ENCODE measurements at regions not wholly inside any gene's neighbourhood (a gene's known extent, or its start where the extent isn't known, plus 50 kb on each side); places are given as distances from the start of the nearest gene placed in this dataset.

DNA sequence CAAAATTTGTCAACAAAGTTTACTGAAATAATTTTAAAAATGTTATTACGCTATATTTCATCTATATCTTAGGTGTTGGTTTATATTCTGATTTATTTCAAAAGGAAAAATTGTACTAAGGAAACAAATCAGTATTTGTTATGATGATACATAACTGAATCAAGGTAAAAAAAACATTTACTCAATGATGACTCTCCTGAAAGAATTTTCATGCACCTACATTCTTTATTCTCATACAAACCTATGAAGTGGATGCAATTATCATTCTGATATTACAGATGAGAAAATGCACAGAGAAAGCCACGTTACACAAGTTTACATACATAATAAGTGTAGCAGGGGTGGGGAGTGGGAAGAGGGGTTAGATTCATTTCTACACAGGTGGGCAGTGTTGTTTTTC, 422.4 kb downstream of the DSEL start:
- no peak for ATAC-seq
- intact Hi-C loops (cut with DNase I) = no loop called here
- DNase-seq (ENCODE audit: low spot score) = no peak

DNA sequence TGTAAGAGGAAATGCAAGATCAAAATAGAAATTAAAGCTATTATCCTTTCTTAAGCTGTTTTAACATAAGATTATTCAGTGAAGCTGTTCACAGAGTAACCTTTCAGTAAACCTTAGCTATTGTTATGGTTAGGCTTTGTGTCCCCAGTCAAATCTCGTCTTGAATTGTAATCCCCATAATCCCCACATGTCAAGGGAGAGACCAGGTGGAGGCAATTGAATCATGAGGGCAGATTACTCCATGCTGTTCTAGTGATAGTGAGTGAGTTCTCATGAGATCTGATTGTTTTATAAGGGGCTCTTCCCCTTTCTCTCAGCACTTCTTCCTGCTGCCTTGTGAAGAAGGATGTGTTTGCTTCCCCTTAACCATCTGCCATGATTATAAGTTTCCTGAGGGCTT, 424.4 kb downstream of the DSEL start:
- intact Hi-C loops (cut with DNase I) = no loop called here
- ATAC-seq = no peak
- DNase-seq (ENCODE audit: low spot score) = no peak

DNA sequence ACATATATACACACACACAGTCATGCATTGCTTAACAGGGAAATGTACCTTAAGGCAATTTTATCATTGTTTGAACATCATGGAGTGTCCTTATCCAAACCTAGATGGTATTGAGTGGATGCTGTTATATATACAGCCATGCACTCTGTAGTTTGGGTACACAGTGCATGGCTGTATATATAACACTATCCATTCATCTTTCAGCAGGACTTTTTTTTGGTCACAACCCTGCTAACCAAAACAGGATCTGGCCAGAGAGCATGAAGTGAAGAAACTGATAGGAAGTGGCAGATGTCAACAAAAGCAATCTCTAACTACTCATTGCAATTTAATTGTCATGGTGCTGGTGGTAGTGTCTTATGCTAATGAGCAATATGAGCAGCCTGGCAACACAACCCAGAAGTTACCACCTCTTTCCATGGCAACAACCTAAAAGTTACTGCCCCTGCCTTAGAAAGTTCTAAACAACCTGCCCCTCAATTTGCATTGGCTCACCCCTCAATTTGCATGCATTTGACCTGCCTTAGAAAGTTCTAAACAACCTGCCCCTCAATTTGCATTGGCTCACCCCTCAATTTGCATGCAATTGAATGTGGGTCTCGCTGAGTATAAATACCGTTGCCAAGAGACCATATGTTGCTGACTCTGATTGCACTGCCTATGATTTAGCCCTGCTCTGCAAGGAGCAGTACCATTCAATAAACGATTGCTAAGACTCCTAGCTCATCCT, 434.9 kb downstream of the DSEL start:
- no peak for DNase-seq (ENCODE audit: low spot score)
- no peak for ATAC-seq
- intact Hi-C loops (cut with DNase I) = no loop called here

DNA sequence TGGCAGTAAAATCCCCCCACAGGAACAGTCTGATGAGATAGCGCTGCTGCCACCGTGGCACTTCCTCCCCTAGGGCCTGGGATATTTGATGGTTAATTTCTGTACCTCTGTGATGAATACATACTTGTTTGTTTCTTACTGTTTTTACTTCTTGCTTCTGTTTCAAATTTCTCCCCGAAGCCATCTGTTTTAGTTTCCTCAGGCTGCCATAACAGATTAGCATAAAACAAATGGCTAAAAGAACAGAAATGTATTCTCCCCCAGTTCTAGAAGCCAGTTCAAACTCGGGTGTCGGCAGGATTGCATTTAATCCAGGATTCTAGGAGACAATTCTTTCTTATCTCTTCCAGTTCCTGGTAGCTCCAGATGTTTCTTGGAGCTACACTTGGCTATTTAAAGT, 435.9 kb downstream of the DSEL start:
- intact Hi-C loops (cut with DNase I) = no loop called here
- ATAC-seq = no peak

DNA sequence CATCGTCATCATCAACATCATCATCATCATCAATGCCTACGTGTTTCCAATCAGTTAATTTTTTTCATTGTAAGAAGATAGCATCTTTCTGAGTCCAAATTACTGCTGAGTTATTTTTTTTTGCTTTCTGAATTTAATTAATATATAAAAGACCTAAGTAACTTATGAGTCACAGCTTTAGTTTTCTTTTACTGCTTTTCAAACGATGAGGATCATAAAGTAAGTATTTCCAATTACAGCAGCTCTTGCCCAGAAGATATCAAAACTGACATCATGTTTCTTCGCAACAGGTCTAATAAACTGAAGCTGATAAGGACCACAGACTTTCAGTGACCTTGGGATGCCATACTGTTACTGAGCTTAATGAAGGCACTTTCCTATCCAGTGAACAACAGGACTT, 442.2 kb downstream of the DSEL start:
- ATAC-seq (no peak), DNase-seq (ENCODE audit: low spot score) (no peak)
- intact Hi-C loops (cut with DNase I) = no loop called here

More for the DNA sequence above, 435.9 kb downstream of the DSEL start:
- DNase-seq (ENCODE audit: low spot score) = no peak

DNA sequence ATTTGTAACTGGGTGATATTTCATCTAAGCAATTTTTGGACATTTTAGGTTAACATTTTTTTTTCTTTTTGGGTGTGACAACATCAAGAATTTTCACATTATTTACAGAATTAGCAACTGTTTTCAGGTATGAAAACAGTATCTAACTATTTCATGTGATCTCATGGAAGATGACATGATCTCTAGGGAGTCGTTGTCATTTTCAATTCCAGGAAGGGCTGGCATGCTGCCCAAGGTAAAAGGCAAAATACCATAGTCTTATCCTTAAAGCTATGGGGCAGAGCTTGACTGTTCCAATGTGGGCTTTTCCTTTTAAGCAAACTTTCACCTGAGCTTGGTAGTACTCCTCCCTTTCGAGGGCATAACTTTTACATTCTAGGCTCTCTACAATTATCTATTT, 443.7 kb downstream of the DSEL start:
- intact Hi-C loops (cut with DNase I) = no loop called here
- DNase-seq (ENCODE audit: low spot score) (no peak), ATAC-seq (no peak)

DNA sequence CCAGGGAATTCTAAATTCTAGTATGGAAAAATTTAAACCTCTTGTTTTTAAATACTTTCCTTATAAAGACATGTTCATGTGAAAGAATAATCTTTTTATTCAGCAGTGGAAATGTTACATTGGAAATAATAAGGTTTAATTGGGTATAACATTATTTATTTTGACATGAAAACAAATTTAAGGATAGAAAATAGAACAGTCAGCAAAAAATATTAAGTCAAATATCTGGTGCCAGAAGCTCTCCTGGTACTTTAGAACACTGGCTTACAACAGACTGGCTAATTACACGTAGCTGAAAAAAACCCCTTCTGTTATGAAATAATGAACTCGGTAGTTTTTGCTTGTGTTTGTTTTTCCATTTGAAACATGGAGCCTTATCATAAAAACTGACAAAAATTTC, 447.9 kb downstream of the DSEL start:
- DNase-seq (ENCODE audit: low spot score) (no peak), ATAC-seq (no peak)
- intact Hi-C loops (cut with DNase I) = no loop called here

DNA sequence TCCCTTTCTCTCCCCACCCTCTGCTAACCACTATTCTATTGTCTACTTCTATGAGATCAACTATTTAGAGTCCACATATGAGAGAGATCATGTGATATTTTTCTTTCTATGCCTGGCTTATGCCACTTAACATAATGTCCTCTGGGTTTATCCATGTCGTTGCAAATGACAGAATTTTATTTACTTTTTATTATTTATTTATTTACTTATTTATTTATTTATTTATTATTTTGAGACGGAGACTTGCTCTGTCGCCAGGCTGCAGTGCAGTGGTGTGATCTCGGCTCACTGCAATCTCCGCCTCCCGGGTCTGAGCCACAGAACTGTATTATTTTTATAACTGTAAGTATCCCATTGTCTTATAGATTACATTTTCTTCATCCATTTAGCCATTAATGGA, 443.4 kb upstream of the CDH19 start:
- intact Hi-C loops (cut with DNase I) = no loop called here
- DNase-seq (ENCODE audit: low spot score) (no peak), ATAC-seq (no peak)

DNA sequence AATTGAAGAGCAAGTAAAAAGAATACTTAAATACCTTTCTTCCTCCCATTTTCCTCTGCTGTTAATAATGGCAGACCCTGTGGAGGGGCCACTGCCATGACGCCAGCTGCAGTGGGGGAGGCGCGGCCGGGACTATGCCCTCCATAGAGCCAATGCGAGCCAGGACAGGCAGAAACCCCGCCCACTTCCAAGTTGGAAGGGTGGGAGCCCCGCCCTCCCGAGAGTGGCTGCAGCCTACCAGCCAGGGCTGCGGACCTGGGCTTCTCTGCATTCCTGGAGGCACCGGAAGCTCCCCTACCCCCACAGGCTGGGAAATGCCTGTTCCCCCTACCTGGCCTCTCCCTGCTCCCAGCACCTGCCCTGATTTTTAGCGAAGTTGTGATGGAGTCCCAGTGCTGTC, 439.4 kb upstream of the CDH19 start:
- DNase-seq (ENCODE audit: low spot score) = peak; percentile 53
- ATAC-seq = peak; percentile 49
- intact Hi-C loops (cut with DNase I) = no loop called here

DNA sequence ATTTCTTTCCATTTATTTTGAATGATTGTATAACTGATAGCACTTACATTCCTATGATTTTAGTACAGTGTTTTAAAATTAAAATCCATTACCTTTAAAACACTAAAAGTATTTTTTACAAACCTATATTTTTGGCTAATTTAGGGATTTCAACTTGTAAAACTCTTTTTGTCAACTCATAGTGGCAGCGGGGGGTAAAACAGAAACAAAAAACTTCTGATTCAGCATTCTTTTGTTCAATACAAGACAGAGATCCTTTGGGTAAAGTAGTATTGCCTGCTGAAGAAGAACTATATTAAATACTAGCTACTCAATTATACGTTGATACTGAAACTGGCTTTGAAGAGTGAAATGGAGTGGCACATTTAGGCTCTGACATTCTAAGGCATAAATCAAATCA, 437.4 kb upstream of the CDH19 start:
- ATAC-seq (no peak), DNase-seq (ENCODE audit: low spot score) (no peak)
- intact Hi-C loops (cut with DNase I) = no loop called here

DNA sequence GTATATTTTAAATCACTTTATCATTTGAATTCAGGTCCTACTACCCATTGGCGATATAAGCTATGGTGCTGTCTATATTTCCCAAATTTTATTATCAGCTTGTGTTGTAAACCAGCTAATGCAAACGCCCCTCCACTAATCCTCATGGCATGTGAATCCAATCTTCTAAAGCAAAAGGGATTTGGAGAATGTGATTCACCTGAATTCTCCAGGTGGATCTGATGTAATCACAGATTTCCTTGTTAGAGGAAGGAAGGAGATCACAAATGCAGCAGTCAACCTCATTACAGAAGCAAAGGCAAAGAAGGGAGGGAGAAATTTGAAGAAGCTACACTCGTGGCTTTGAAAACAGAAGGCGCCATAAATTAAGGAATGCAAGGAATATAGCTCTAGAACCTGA, 431.1 kb upstream of the CDH19 start:
- DNase-seq (ENCODE audit: low spot score) (no peak), ATAC-seq (no peak)
- intact Hi-C loops (cut with DNase I) = no loop called here

DNA sequence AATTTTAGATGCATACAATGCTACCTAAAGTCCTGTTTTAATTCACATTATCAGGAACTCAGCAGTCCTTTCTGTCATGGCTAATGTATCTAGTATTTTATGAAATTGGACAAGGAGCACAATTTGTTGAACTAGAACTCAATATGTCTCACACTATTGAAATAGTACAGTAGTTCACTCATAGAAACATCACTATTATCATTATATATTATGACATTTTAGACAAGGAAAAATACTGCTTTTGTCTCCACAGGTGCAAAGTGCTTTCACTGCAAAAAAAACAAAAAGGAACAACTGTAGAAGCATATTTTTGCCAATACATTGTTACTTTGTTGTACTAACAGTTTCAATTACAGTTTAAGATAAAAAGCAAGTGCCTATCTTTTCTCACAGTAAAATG, 419.2 kb upstream of the CDH19 start:
- intact Hi-C loops (cut with DNase I) = no loop called here
- no peak for DNase-seq (ENCODE audit: low spot score)
- no peak for ATAC-seq

DNA sequence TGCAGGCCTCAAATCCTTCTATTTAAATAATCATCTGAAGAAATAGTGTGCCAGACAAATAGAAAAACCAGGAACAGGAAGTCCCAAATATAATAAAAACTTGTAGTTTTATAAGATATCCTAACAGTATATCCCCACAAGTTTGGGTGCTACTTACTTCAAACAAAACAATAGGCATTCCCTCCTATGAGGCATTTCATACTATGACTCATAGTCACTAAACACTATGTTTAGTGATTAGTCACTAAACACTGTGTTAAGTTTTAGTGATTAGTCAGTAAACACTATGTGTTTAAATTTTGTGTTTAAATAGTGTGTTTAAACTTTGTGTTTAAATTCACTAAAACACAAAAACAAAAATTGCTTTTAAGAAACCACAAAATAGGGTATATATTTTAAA, 407.0 kb upstream of the CDH19 start:
- intact Hi-C loops (cut with DNase I) = no loop called here
- ATAC-seq (no peak), DNase-seq (ENCODE audit: low spot score) (no peak)

DNA sequence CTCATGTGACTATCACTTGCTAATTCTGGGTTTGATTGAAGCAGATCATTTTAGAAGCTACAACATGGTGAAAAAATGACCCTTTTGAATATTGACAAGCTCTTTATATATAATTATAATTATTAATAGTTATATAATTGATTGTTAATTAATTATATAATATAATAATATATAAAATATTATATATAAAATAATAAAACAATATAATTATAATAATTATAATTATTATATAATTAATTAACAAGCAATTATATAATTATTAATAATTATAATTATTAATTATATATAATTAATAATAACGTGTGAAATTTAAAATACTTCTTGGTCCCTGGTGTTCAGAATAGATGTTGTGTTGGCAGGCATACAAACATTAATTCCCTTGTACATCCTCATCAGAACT, 404.1 kb upstream of the CDH19 start:
- intact Hi-C loops (cut with DNase I) = no loop called here
- DNase-seq (ENCODE audit: low spot score) (no peak), ATAC-seq (no peak)

DNA sequence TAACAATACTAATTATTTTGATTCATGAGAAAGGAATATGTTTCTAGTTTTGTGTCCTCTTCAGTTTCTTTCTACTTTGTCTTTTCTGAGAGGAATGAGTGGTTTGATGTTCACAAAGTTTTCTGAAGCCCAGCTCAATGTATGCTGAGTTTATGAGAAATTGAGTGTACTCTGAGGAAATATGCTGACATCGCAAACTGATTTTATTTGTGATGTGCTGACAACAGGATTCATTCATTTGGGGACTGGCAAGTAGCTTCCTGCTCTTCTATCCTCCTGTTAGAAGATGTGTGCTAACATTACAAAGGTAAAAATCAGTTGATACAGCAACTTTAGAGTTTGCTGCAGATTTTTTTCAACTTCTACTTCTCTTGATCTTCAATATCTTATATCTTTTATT, 403.2 kb upstream of the CDH19 start:
- no peak for DNase-seq (ENCODE audit: low spot score)
- ATAC-seq = no peak
- intact Hi-C loops (cut with DNase I) = no loop called here

DNA sequence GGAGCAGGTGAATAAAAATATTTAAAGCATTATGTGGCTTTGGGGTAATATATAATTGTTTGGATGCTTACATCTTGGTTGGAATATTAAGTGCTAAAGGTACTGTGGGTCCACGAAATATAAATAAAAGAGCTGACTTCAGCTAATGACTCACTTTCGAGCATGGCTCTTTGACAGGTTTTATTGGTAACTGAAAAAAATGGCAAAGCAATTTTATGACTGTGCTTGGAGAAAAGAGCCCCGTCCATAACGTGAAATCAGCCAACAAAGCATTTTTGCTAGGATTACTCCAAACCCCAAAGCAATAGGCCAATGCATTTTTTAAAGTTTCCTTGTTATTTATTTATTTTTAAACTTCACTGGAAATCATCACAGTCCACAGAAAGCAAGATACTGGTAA, 397.2 kb upstream of the CDH19 start:
- intact Hi-C loops (cut with DNase I) = no loop called here
- ATAC-seq = no peak
- no peak for DNase-seq (ENCODE audit: low spot score)

DNA sequence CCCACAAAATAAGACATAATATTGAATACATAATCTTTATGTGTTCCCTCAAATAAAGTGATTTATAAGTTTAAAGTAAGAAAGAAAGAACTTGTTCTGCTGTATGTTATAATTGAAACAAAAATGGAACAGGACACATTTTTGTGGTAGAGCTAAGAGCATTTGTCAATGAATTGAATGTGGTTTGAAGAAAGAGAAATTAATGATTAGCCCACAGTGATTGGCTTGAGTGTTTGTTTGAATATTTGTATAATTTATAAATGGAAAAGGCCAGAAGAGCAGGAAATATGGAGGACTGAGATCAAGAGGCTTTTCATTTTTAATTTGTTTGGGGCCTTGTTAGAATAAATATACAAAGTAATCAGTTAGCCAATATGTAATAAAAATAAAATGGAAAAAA, 395.1 kb upstream of the CDH19 start:
- intact Hi-C loops (cut with DNase I) = no loop called here
- no peak for ATAC-seq
- DNase-seq (ENCODE audit: low spot score) = no peak

DNA sequence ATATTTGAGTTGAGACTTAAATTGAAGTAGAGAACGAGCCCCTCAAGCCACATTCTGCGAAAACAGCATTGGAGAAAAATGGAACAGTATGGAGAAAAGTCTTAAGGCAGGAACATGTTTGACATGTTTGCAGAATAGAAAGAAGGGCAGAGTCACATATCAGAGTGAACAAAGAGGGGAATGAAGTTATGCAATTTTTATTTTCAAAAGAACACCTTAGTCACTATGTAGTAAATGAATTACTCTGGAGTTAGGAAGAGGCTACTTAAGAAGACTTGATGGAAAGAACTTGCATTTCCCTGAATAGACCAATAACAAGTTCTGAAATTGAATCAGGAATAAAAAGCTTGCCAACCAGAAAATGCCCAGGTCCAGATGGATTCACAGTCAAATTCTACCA, 391.4 kb upstream of the CDH19 start:
- intact Hi-C loops (cut with DNase I) = no loop called here
- ATAC-seq = no peak
- DNase-seq (ENCODE audit: low spot score) = no peak

DNA sequence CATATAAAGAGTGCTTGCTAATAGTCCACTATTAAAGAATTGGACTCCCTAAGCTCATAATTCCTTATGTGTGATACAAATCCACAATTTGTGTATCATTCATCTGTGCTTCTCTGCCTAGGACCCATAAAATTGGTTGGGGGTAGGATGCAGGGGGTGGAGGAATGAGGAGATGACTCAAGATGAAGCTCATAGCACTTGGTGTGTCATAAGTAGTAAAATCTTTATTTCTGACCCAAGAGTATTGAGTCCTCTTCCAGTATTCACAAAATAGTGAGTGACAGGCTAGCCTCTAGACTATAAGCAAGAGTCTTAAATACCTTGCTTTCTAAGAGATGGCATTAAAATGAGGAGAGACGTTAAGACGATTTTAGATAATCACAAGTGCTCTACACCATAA, 390.9 kb upstream of the CDH19 start:
- ATAC-seq (no peak), DNase-seq (ENCODE audit: low spot score) (no peak)
- intact Hi-C loops (cut with DNase I) = no loop called here

DNA sequence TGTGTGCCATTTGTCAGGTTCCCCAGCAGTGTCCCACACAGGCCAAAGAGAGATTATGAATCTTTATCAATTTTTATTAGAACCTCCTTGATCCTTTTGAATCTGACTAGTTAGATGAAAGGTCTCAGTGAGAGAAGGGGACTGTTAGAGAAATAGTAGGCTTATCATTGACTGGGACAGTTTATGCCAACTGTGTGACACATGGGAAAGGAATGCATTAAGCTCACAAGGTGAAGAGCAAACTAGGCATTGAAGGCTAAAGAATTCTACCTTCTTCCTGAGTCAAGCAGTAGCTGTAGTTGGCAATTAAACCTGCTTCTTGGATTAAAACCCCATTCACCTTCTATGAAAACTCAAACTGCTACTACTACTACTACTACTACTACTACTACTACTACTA, 389.6 kb upstream of the CDH19 start:
- intact Hi-C loops (cut with DNase I) = no loop called here
- DNase-seq (ENCODE audit: low spot score) (no peak), ATAC-seq (no peak)

DNA sequence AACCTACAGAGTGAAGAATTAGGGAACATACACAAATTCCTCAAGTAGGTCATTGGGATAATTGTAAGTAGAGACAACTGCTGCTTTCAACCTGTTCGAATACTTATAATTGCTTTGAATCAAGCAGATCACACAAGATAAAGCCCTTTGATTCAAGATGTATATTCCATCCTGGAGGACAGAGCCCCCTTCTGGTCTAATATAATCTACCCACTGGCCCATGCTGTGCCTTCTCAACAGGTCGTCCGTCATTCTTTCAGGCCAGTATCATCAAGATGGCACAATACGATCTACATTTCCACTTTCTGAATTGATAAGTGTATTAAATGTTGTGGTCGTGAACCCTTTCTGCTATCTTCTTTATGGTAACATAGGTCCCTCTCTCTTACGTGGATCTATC, 387.0 kb upstream of the CDH19 start:
- intact Hi-C loops (cut with DNase I) = no loop called here
- DNase-seq (ENCODE audit: low spot score) (no peak), ATAC-seq (no peak)

DNA sequence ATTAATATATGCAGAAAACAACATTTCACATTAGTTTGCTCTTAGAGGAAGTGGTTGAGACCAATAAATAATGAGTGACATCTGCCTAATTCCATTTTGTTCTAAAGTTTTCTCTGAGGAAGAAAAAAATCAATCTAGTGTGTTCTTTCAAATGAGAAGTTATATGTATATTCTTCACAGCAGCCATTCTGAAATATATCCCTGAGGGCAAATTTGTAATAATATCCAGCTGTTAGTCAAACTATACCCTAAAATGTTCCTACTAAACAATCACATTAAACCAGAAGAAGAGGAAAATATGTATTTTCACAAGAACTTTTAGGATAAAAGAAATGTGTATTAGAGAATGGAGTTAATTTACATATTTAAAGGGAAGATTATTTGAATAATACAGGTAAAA, 375.1 kb upstream of the CDH19 start:
- intact Hi-C loops (cut with DNase I) = no loop called here
- no peak for DNase-seq (ENCODE audit: low spot score)
- no peak for ATAC-seq
